ENCODE measurements at regions not wholly inside any gene's neighbourhood (a gene's known extent, or its start where the extent isn't known, plus 50 kb on each side); places are given as distances from the start of the nearest gene placed in this dataset.

GRCh38 chr3:26963361-26963743 lies 340.8 kb downstream of the LRRC3B start:
- in situ Hi-C loops (cut with MboI; ENCODE audit: low sequenced_read_pairs, unreplicated experiment): no loop called here
- DNase-seq (ENCODE audit: low spot score): no peak
- no peak for TF ChIP-seq CTCF (IDR thresholded peaks at IDR 0.05; ENCODE audit: borderline replicate concordance, control extremely low read depth, extremely low read depth, insufficient read depth, missing control alignments)

- DNase-seq (ENCODE audit: low spot score): no peak
- no peak for TF ChIP-seq CTCF (IDR thresholded peaks at IDR 0.05; ENCODE audit: borderline replicate concordance, control extremely low read depth, extremely low read depth, insufficient read depth, missing control alignments)
- in situ Hi-C loops (cut with MboI; ENCODE audit: low sequenced_read_pairs, unreplicated experiment): no loop called here
Observed at GRCh38 chr3:26964313-26964712, 341.7 kb downstream of the LRRC3B start.

GRCh38 chr3:26964836-26965235 lies 342.3 kb downstream of the LRRC3B start:
- TF ChIP-seq CTCF (IDR thresholded peaks at IDR 0.05; ENCODE audit: borderline replicate concordance, control extremely low read depth, extremely low read depth, insufficient read depth, missing control alignments): no peak
- in situ Hi-C loops (cut with MboI; ENCODE audit: low sequenced_read_pairs, unreplicated experiment): no loop called here

GRCh38 chr3:26967501-26967900 lies 344.9 kb downstream of the LRRC3B start:
- TF ChIP-seq CTCF (IDR thresholded peaks at IDR 0.05; ENCODE audit: borderline replicate concordance, control extremely low read depth, extremely low read depth, insufficient read depth, missing control alignments): no peak

More at GRCh38 chr3:26964836-26965235, 342.3 kb downstream of the LRRC3B start:
- DNase-seq (ENCODE audit: low spot score): no peak

GRCh38 chr3:26984416-26985390 lies 362.1 kb downstream of the LRRC3B start:
- in situ Hi-C loops (cut with MboI; ENCODE audit: low sequenced_read_pairs, unreplicated experiment): no loop called here

More at GRCh38 chr3:26967501-26967900, 344.9 kb downstream of the LRRC3B start:
- in situ Hi-C loops (cut with MboI; ENCODE audit: low sequenced_read_pairs, unreplicated experiment): no loop called here
- no peak for DNase-seq (ENCODE audit: low spot score)

GRCh38 chr3:26989037-26989436 lies 366.5 kb downstream of the LRRC3B start:
- no peak for TF ChIP-seq CTCF (IDR thresholded peaks at IDR 0.05; ENCODE audit: borderline replicate concordance, control extremely low read depth, extremely low read depth, insufficient read depth, missing control alignments)
- no peak for DNase-seq (ENCODE audit: low spot score)
- in situ Hi-C loops (cut with MboI; ENCODE audit: low sequenced_read_pairs, unreplicated experiment): no loop called here

More at GRCh38 chr3:26984416-26985390, 362.1 kb downstream of the LRRC3B start:
- no peak for TF ChIP-seq CTCF (IDR thresholded peaks at IDR 0.05; ENCODE audit: borderline replicate concordance, control extremely low read depth, extremely low read depth, insufficient read depth, missing control alignments)
- DNase-seq (ENCODE audit: low spot score): no peak

Data from GM13976 (cell line).